Activated CD4-positive, alpha-beta T cell treated with anti-CD3 and anti-CD28 coated beads for 36 hours (primary cell): ENCODE measurements at regions not wholly inside any gene's neighbourhood (a gene's known extent, or its start where the extent isn't known, plus 50 kb on each side); places are given as distances from the start of the nearest gene placed in this dataset.

Experiments
- ATAC-seq: fragments of 200-7000 bp; cut with Tn5 transposase; one replicate; pipeline ENCODE4 v1.10.0; 2021; ENCODE audit warnings: mild to moderate bottlenecking, moderate library complexity
- CTCF ChIA-PET: fragments of 350-600 bp; sonication (Branson Sonifier 250); formaldehyde crosslinking; loops from one replicate; lab custom pipeline; 2021; ENCODE audit warnings: antibody characterized with exemption; lab: Charles Lee
- POLR2A ChIA-PET: fragments of 350-600 bp; sonication (Branson Sonifier 250); formaldehyde crosslinking; loops from one replicate; lab custom pipeline; 2021; ENCODE audit warnings: antibody characterized with exemption, inconsistent platforms; lab: Charles Lee
- DNase-seq: peaks from one replicate; pipeline ENCODE4 v3.0.0-alpha.2; 2020
- H3K27ac Mint-ChIP-seq: one replicate; pipeline ENCODE4 v1.8.0; 2021; ENCODE audit warnings: mixed read lengths
- H3K27me3 Mint-ChIP-seq: one replicate; pipeline ENCODE4 v1.8.0; 2021; ENCODE audit warnings: mixed read lengths
- H3K36me3 Mint-ChIP-seq: one replicate; pipeline ENCODE4 v1.8.0; 2021; ENCODE audit warnings: low read depth, mixed read lengths
- H3K4me1 Mint-ChIP-seq: one replicate; pipeline ENCODE4 v1.8.0; 2021; ENCODE audit warnings: mixed read lengths
- H3K4me3 Mint-ChIP-seq: one replicate; pipeline ENCODE4 v1.8.0; 2021; ENCODE audit warnings: mild to moderate bottlenecking, moderate library complexity, mixed read lengths
- H3K9me3 Mint-ChIP-seq: one replicate; pipeline ENCODE4 v1.8.0; 2021; ENCODE audit warnings: low read depth, mixed read lengths
- intact Hi-C, 2 experiments: fragments of 100-400 bp; cut with DNase I in 1 of 2; cut with micrococcal nuclease in 1 of 2; formaldehyde crosslinking; loops; one replicate each; pipeline versions ENCODE4 v1.14.2 to v1.15.1; 2022 to 2024; cut with DNase I, micrococcal nuclease

GRCh38 chr13:22761709-22762108, 419.1 kb upstream of the SGCG start:
- Mint-ChIP-seq H3K4me1 (no peaks in the 10 kb centered on the region), H3K36me3 (no peaks in the 10 kb centered on the region), H3K27me3 (peaks cover 3% of the 10 kb centered on the region), H3K27ac (no peak overlapping the region), H3K9me3 (no peaks in the 10 kb centered on the region), H3K4me3 (no peak overlapping the region)
- ChIA-PET CTCF (no interaction called here), POLR2A (no interaction called here)
- intact Hi-C loops: no loop called here
- DNase-seq (no peak), ATAC-seq (no peak)

- Mint-ChIP-seq H3K4me1 (no peaks in the 10 kb centered on the region), H3K36me3 (no peaks in the 10 kb centered on the region), H3K4me3 (no peak overlapping the region), H3K9me3 (no peaks in the 10 kb centered on the region), H3K27me3 (peaks cover 3% of the 10 kb centered on the region), H3K27ac (no peak overlapping the region)
- POLR2A ChIA-PET: no interaction called here
- intact Hi-C loops: no loop called here
- no peak for ATAC-seq
- no peak for DNase-seq
- CTCF ChIA-PET: no interaction called here
Observed at GRCh38 chr13:22765547-22765946, 415.2 kb upstream of the SGCG start.

DNA sequence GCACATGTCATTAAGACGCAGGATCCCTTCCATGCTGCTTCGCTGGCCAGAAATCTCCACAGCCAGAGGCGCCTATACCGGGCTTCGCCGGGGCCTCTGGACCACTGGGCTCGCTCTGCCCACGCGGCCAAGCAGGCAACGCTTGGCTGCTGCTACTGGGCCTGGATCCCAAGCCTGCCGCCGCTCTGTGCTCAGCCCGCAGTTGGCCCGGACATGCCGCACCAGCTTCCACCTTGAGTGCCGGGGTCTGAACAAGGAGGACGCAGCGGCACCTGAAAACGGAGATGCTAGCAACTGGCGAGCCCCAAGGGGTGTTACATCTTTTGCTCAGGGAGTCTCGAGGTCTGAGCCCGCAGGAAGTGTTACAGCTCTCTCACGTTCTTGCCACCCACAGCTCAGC, 409.9 kb upstream of the SGCG start:
- no peak for DNase-seq

GRCh38 chr13:22773465-22773864, 407.3 kb upstream of the SGCG start:
- no peaks in the 10 kb centered on the region for H3K36me3 Mint-ChIP-seq
- intact Hi-C loops: no loop called here
- ATAC-seq (no peak), DNase-seq (no peak)
- CTCF ChIA-PET: no interaction called here
- H3K27ac Mint-ChIP-seq: no peak overlapping the region
- H3K4me1 Mint-ChIP-seq: no peaks in the 10 kb centered on the region
- POLR2A ChIA-PET: no interaction called here
- H3K27me3 Mint-ChIP-seq: peaks cover 7% of the 10 kb centered on the region
- no peaks in the 10 kb centered on the region for H3K9me3 Mint-ChIP-seq
- H3K4me3 Mint-ChIP-seq: no peak overlapping the region

More for the DNA sequence above, 409.9 kb upstream of the SGCG start:
- POLR2A ChIA-PET: no interaction called here
- Mint-ChIP-seq H3K36me3 (no peaks in the 10 kb centered on the region), H3K27me3 (peaks cover 5% of the 10 kb centered on the region), H3K9me3 (no peaks in the 10 kb centered on the region), H3K4me3 (no peak overlapping the region), H3K27ac (no peak overlapping the region), H3K4me1 (no peaks in the 10 kb centered on the region)
- ATAC-seq: no peak
- intact Hi-C loops: no loop called here
- CTCF ChIA-PET: interaction anchor here (0.7 kb wide), 1 partner anchor 178 kb away, joined by 3 read pairs; no protein-coding TSS in a partner anchor

GRCh38 chr13:22776394-22777186, 404.2 kb upstream of the SGCG start:
- Mint-ChIP-seq H3K27me3 (peaks cover 4% of the 10 kb centered on the region), H3K4me1 (no peaks in the 10 kb centered on the region), H3K4me3 (no peak overlapping the region), H3K27ac (no peak overlapping the region), H3K9me3 (no peaks in the 10 kb centered on the region), H3K36me3 (no peaks in the 10 kb centered on the region)
- no peak for ATAC-seq
- ChIA-PET POLR2A (no interaction called here), CTCF (no interaction called here)
- intact Hi-C loops: no loop called here
- no peak for DNase-seq

DNA sequence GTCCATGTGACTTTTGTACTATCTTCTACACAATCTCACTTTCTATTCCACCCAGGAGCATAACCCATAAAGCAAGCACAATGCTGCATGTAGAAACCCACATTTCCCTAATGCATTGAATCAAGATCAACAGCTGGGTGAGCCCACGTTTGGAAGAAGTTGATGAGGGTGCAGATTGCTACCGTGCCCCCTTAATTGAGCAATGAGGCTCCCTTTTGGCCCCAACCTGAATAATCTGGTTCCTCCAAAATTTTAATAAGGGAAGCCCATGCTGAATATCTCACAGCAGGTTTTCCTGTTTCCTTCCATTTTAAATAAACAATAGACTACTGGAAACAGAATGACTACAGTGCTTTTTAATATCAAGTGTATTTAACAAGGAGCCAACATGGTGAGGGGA, 403.6 kb upstream of the SGCG start:
- ChIA-PET POLR2A (no interaction called here), CTCF (no interaction called here)
- Mint-ChIP-seq H3K27ac (no peak overlapping the region), H3K4me1 (no peaks in the 10 kb centered on the region), H3K36me3 (no peaks in the 10 kb centered on the region), H3K4me3 (no peak overlapping the region), H3K27me3 (peaks cover 4% of the 10 kb centered on the region), H3K9me3 (no peaks in the 10 kb centered on the region)
- intact Hi-C loops: no loop called here
- ATAC-seq (no peak), DNase-seq (no peak)

GRCh38 chr13:22789027-22789593, 391.7 kb upstream of the SGCG start:
- intact Hi-C loops: no loop called here
- Mint-ChIP-seq H3K4me3 (no peak overlapping the region), H3K36me3 (no peaks in the 10 kb centered on the region), H3K27me3 (peaks cover 7% of the 10 kb centered on the region), H3K9me3 (no peaks in the 10 kb centered on the region), H3K27ac (no peak overlapping the region), H3K4me1 (no peaks in the 10 kb centered on the region)
- ChIA-PET CTCF (no interaction called here), POLR2A (no interaction called here)
- DNase-seq (no peak), ATAC-seq (no peak)

DNA sequence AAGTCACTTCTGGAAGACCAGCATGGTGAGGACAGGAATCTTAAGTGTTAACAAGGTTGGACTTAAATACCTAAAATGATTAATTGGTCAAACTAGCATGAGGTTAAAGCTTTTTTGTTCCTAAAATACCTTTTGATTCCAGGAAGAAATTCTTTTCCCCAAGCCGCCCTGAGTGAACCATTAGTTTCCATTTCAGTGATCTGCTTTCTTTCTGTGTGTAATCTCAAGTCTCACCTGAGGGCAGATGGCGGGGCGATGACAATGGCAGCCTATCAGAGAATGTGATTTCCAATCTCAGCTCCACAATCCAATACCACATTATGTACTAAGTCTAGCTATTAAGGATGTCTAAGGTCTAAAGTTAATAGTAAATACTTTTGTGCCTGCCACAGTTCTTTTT, 390.9 kb upstream of the SGCG start:
- CTCF ChIA-PET: interaction anchor here (1.3 kb wide), 1 partner anchor 11 kb away, joined by 4 read pairs; no protein-coding TSS in a partner anchor
- POLR2A ChIA-PET: no interaction called here
- DNase-seq: no peak
- H3K27me3 Mint-ChIP-seq: peaks cover 7% of the 10 kb centered on the region
- intact Hi-C loops: no loop called here
- no peaks in the 10 kb centered on the region for H3K36me3 Mint-ChIP-seq
- no peak for ATAC-seq
- no peak overlapping the region for H3K27ac Mint-ChIP-seq
- H3K4me1 Mint-ChIP-seq: no peaks in the 10 kb centered on the region
- H3K9me3 Mint-ChIP-seq: no peaks in the 10 kb centered on the region
- H3K4me3 Mint-ChIP-seq: no peak overlapping the region

- H3K4me3 Mint-ChIP-seq: no peak overlapping the region
- H3K27me3 Mint-ChIP-seq: peaks cover 7% of the 10 kb centered on the region
- CTCF ChIA-PET: no interaction called here
Observed at GRCh38 chr13:22793598-22794134, 387.1 kb upstream of the SGCG start.

DNA sequence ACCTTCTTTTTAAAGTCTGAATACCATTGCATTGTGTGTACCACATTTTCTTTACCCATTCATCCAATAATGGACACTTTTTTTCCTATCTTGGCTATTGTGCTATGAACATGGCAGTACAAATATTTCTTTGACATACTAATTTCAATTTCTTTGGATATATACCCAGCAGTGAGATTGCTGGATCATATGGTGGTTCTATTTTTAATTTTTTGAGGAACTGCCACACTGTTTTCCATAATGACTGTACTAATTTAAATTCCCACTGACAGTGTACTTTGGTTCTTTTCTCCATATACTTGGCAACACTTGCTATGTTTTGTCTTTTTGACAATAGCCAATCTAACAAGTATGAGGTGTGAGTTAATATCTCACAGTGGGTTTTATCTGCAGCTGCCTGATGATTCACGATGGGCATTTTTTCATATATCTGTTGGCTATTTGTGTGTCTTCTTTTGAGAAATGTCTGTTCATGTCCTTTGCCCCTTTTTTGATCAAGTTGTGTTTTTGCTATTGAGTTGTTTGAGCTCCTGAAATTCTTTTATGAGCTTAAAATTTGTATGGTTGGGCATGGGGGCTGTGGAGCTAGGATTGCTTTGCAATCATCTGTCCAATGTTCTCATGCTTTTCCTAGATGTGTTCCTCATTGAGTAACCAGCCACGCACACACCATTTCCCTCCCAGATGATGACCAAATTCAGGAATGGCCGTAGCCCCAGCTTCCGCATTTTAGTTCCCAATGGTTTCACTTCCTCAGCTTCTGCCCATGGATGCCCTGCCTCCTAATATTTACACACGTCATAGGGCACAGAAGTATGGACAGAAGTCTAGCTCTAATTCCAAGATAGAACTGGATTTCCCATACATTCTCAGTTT, 380.0 kb upstream of the SGCG start:
- ChIA-PET CTCF (interaction anchor here (1.7 kb wide), 1 partner anchor 11 kb away, joined by 4 read pairs; no protein-coding TSS in a partner anchor), POLR2A (no interaction called here)
- DNase-seq (no peak), ATAC-seq (no peak)
- Mint-ChIP-seq H3K9me3 (no peaks in the 10 kb centered on the region), H3K27ac (no peak overlapping the region), H3K27me3 (peaks cover 20% of the 10 kb centered on the region), H3K4me3 (no peak overlapping the region), H3K4me1 (no peaks in the 10 kb centered on the region), H3K36me3 (no peaks in the 10 kb centered on the region)
- intact Hi-C loops: loop anchor here in 1 of 2 experiments (10.0 kb wide), 1 partner anchor 224 kb away; no protein-coding TSS in a partner anchor

More at GRCh38 chr13:22793598-22794134, 387.1 kb upstream of the SGCG start:
- ATAC-seq: no peak
- DNase-seq: no peak
- POLR2A ChIA-PET: no interaction called here
- Mint-ChIP-seq H3K4me1 (no peaks in the 10 kb centered on the region), H3K36me3 (no peaks in the 10 kb centered on the region), H3K27ac (no peak overlapping the region), H3K9me3 (no peaks in the 10 kb centered on the region)
- intact Hi-C loops: no loop called here

GRCh38 chr13:22801402-22802003, 379.3 kb upstream of the SGCG start:
- H3K36me3 Mint-ChIP-seq: no peaks in the 10 kb centered on the region
- ATAC-seq: no peak
- H3K4me1 Mint-ChIP-seq: no peaks in the 10 kb centered on the region
- peaks cover 20% of the 10 kb centered on the region for H3K27me3 Mint-ChIP-seq
- DNase-seq: no peak
- no peak overlapping the region for H3K27ac Mint-ChIP-seq
- ChIA-PET CTCF (interaction anchor here (1.7 kb wide), 1 partner anchor 11 kb away, joined by 4 read pairs; no protein-coding TSS in a partner anchor), POLR2A (no interaction called here)
- no peaks in the 10 kb centered on the region for H3K9me3 Mint-ChIP-seq
- intact Hi-C loops: loop anchor here in 1 of 2 experiments (10.0 kb wide), 1 partner anchor 223 kb away; no protein-coding TSS in a partner anchor
- H3K4me3 Mint-ChIP-seq: no peak overlapping the region
